Stimulated activated CD4-positive, alpha-beta T cell treated with anti-CD3 and anti-CD28 coated beads, Interleukin-1b, Interleukin-23, amount 100 ng/mL, for 4 hours (primary cell): ENCODE measurements at regions not wholly inside any gene's neighbourhood (a gene's known extent, or its start where the extent isn't known, plus 50 kb on each side); places are given as distances from the start of the nearest gene placed in this dataset.
A peak's percentile ranks its signal among the peaks of the same experiment; 100 is the strongest.

ENCODE experiments used
- DNase-seq, 2 donors: peaks; one replicate each; pipeline ENCODE4 v3.0.0-alpha.2; 2020; ENCODE audit warnings: low read depth in 2 of 2

DNA sequence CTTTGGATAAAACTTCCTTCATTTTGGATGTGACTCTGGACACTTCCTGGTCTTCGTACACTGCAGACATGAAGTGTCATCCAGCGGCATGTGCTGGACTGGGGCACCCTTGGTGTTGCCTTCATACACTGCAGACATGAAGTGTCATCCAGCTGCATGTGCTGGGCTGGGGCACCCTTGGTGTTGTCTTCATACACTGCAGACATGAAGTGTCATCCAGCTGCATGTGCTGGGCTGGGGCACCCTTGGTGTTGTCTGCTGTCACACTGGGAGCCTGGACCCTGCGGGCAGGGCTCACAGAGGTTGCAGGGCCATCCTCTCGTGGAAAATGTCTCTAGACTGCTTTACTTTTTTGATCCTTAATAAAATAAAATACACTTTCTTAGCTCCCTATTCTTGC lies 771.4 kb downstream of the BRD1 start:
- no peak for DNase-seq

DNA sequence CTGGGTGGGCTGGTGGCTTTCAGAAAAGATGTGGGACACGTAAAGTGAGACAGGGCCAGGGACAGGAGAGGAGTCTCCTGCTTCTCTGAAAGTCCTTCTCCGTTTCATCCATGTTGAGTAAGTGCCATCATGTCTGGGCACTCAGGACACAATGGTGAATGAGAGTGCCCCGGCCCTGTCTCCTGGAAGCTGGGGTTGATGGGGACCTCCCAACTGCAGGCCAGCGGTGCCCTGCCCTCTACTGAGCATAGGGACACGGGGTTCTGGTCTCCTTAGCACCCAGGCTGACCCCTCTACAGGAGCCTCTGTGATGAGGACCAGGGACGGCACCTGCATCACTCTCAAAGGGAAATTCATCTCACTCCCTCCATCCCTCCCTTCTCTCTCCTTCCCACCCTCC lies 772.3 kb downstream of the BRD1 start:
- DNase-seq, result no peak

DNA sequence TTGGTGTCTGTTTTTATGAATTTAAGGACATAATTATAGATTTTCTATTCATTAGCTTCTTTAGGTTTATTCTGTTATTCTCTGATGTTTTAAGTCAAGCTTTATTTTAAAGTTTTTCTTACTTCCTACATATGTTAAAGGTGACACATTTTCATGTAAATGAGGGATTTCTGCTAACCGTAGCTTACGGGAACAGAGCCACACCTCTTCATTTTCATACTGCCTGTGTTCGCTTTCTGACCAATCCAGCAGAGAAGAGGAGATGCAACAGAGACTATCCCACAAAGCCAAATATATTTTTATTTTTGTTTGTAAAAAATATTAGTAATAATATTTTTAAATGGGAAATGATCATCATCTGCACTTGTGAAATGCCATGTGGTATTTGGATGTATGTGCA lies 774.1 kb downstream of the BRD1 start:
- no peak for DNase-seq

DNA sequence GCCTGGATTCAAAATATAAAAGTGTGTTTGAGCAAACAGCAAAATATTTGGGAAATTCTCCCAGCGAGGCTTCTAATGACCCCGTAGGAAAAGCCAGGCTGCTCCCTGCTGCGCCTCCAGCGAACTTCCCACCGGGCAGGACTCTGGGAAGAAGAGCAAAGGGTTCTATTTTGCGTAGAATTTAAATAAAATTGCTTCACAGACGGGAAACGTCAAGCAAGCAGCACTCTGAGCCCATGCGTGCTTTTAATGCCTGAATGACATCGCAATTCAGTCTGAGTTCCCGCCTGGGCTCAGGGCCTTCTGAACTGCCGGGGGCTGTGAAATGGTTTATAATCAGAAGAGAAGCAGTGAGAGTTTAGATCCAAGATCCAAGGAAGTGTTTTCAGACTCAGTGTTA lies 775.1 kb downstream of the BRD1 start:
- no peak for DNase-seq

DNA sequence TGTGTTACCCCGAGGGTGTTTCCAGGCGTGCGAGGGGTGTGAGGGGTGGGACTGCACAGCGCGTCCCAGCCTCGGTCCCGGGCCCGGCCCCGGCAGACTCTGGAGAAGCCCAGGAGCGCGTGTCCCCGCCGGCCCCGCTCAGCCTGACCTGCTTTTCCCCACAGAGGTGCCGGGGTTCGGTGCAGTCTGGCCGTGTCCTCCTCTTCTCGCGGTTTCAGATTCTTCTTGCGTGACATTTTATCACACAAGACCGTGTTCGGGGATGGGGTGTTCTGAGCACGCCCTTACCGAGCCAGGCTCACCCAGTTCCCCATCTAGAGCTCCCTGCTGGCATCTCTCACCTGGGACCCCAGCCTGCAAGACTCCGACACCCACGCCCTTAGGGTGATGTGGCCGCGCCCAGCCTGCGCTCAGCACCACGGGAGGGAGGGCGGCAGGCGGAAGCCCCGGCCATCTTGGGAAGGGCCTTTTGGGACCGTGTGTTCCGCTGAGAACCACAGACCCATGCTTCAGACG lies 775.6 kb downstream of the BRD1 start:
- DNase-seq, result peak; percentile 29 to 46

DNA sequence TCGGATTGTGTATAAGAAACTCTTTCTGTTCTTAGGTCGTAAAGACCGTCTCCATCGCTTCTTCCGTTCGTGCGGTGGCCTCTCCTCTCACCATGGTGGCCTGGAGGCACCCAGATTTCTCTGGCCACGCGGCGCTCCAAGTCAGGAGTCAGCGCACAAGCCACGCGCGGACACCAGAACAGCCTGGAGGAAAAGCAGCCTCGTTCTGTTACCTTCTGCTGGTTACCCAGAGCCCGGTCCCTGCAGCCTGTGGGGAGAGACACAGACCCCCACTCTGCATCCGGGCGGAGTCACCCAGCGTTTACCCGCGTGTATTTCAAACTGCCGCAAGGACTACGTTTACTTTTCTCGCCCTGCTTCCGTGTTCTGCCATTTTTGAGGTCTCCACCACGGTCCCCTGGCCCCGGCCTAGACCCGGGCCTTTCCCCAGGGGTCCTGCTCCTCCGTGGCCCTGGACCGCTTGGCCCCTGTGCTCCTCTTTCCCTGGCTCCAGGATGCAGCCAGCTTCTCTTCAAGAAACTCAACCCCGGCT lies 776.1 kb downstream of the BRD1 start:
- DNase-seq, result no peak

DNA sequence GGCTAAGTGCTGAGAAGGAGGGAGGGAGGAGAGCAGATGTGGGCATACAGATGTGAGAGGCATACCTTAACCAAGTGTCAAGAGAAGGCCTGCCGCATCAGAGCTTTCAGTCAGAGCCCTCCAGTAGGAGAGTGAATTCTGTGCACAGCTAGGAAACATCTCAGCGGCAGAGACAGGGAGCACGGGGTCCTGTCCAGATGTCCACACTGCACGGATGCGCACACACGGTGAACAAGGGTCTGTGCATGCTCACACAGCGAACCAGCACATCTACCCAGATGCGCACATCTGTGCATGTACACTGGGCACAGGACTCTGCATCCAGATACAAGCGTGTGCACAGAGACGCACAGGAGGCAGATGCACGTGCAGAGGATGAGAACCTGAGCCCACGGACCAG lies 778.0 kb downstream of the BRD1 start:
- no peak for DNase-seq

DNA sequence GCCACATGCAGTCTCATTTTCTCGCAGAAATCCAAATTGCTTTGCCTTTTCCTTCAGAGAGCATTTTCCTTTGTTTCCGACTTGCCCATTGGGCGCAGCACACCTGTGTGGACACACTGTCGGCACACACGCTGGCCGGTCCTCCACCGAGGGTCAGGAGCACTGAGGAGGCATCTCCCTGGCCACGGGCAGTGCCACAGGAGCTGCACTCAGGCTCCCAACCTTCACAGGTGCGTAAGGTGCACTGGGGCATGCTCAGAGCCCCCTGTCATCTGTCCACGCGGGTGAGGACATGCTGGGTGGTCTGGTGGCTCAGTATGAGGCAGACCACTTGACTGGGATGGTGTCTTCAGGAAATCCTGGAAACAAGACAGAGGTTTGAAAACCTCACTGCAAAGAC lies 779.1 kb downstream of the BRD1 start:
- DNase-seq, result no peak

DNA sequence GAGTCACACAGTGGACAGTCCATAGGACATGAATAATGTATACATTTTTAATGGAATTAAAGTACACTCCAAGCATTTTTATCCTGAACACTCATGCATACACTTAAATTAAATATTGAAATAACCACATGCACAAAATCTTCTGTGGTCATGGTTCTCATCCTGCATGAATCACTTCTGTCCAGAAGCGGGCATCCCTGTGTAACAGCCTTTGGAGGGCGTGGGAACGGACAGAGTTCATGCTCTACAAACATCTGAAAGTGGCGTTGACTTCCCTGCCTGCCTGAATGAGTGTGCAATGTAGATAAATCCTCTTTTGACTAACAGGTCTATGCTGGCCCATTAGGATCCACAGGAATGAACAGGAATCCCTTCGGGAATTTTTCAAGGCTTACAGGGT lies 780.2 kb downstream of the BRD1 start:
- DNase-seq, result no peak

DNA sequence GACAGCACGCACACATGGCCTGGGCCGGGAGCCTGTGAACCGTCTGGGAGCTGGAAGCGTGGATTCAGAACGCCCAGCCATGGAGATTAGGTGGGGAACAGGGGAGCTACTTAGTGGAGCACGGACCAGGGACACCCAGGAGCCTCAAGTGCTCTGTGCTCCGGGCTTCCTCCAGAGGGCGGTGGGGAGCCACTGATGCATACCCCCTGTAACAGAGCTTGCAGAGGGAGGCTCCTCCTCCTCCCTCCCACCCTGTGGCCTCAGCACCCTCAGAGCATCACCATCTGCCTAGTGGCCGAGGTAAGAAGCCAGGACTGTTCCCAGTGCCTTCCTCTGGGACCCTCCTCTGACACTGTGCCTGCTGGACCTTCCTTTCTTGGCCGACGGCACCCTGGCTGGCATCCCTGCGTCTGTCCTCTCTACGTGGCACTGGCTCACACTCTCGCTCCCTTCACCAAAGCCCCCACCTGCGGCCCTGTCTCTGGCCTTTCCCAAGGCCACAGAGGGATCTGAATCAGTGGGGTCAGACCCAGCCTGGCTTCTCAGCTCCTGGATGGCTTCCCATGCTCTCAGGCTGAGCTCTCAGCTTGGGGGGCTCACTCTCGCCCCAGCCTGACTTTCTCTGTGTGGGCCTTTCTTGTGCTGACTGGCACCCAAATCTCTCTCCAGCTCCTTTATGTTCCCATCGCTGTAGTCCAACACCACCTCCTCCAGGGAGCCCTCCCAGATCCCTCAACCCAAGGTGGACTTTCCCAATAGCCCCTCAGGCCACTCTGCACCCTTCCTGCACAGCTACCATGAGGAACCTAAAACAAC lies 780.9 kb downstream of the BRD1 start:
- DNase-seq, result peak in 1 of 2 donors; percentile 14

DNA sequence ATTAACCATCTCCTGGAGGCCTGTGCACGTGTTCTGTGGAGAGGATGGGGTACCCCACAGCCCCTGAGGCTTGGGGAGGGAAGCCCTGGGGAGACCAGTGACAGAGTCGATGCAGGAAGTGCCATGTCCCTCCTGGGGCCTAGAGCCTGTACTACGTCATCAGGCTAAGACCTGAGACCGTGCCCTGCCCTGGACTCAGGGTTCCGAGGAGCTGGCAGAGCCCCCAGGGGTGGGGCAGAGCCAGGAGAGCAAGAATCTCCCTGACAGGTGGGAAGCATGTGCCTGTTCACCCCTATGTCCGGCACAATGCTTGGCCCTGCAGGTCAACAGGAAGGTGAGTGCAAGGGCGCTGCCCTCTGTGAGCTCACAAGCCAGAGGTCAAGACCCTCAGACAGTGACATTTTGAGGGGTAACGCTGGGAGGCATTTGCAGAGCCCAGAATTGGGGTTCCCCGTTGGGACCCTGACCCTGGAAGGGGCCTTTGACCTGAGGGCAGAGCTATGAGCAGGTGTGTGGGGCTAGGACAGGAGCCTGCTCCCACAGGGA lies 781.6 kb downstream of the BRD1 start:
- DNase-seq, result no peak

DNA sequence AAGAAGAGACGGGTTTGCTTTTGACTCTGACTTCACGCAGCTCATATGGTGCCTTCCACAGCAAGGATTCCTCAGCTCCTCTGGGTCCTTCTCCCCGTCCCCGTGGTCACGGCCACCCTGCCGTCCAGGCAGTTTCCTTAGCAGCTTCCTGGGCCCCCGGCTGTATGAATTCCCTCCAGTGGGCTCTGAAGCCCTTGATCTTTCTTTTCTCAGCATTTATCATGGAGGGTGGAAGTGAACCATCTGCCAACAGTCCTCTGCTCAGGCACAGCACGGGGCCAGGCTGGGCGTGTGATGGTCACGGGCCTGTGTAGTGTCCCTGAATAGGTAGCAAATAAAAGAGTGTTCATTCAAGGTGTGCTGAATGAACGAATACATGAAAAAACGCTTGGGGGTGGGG lies 782.4 kb downstream of the BRD1 start:
- no peak for DNase-seq

DNA sequence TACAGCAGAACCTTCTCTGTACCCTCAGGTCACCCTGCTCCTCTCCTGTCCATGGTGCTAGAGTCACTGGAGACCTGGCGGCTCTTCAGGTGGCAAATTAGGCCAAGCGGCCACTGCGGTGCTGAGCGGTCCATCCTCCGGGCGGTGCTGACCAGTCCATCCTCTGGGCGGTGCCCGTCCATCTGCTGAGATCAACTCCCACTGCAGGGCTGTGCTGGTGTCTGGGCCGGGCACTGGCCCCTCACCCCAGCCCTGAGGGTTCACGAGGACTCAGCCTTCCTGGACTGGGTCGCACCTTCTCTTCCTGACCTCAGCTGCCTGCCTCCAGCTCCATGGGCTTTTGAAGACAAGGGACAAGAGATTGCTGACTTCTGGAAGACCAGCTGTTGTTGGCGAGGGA lies 782.9 kb downstream of the BRD1 start:
- DNase-seq, result no peak

DNA sequence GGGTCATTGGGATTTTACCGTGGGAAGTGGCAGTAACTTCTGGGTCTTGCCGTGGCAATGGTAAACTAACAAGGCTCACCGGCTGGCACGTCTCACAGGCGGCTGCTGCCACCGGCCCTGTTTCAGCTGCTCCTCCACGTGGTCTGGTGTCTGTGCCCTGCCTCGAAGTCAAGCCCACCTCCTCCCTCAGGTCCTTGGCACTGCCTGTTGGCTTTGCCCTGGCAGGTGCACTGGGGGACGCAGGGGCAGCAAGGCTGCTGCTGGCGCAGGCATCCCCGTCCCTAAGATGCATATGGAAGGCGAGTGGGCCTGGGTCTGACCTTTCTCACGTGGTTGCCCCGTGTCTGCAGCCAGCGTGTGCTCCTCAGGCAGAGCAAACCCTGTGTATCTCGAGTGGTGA lies 783.6 kb downstream of the BRD1 start:
- DNase-seq, result no peak

DNA sequence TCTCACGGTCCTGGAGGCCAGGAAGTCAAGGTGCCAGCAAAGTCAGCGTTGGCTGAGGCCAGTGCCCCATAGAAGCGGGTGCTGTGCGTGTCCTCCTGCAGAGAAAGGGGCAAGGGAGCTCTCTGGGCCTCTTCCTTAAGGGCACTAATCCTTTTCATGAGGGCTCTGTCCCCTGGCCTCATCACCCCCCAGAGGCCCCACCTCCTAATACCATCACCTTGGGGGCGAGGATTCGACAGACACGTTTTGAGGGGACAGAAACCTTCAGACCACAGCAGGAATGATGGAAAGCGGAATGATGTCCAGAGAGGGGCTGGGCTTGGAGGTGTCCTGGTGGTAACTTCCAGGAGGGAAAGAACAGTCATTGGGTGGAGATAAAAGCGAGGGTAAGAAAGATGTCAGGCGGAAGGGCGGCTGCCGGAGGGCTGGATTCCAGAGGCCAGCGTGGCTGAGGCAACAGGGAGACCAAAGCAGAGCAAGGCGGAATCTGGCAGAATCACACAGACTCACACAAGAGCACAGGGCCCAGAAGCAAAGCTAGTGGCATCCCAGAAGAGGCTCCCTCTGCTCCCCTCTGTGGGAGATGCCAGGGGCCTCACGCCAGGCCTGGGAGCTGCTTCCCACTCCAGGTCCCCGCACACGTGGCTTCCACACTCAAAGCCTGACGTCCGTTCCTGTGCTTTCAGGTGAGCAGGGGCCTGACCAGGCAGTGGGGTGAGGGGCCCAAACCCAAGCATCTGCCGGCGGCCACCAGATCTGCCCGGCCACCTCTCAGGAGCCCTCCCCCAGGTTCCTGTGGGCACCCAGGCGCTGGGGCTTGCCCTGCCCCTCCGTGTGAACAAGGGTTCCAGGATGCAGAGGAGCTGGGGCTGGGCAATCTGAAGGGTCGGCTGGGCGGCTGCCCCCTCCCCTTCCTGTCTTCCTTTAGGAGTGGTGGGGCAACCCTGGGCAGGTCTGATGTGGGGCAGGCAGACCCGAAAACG lies 784.5 kb downstream of the BRD1 start:
- DNase-seq, result no peak

DNA sequence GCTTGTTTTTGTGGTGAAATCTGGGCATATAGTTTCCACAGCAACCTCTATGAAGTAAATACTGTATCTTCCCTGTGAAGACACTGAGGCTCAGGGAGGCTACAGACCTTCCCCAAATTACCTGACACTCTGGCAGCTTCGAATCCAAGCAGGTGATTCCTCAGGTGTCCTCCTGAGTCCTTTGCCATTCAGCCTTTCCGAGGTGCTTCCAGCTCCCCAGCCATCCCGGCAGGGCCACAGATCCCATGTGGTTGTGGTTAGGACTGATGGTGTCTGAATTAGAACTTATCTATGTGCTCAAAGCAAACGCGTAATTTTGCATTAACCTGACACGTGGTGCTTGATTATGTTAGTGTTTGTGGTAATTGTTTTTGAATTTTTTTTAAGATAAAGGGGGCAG lies 785.6 kb downstream of the BRD1 start:
- no peak for DNase-seq

DNA sequence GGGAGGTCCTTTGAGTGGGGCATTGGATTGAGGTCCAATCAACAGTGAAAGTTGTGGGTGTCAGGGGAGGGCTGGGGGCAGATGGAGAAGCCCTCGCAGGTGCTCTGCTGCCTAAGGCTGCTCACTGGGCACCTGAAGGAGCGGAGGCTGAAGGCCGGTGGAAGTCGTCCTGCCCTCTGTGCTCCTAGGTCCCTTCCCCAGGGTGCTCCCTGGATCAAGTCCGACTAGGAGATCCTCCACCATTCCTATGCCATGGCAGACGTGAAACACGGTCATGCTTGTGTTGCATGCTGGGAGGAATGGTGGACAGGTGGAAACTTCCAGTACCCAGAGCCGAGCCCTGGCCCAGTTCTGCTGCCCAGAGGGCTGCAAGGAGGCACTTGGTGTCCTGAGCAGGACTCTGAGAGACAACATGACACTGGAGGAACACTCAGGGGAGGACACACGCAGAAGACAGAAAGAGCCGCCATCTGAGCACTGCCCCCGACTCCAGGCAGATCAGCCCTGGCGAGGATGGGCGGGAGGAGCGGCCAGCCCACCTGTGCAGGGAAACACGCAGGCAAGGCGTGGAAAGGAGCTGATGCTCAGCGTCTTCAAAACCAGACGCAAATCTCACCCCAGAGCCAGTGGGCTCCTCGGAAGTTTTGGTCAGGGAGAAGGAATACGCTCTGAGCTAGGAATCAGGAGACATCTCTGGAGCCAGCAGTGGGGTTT lies 786.8 kb downstream of the BRD1 start:
- no peak for DNase-seq

DNA sequence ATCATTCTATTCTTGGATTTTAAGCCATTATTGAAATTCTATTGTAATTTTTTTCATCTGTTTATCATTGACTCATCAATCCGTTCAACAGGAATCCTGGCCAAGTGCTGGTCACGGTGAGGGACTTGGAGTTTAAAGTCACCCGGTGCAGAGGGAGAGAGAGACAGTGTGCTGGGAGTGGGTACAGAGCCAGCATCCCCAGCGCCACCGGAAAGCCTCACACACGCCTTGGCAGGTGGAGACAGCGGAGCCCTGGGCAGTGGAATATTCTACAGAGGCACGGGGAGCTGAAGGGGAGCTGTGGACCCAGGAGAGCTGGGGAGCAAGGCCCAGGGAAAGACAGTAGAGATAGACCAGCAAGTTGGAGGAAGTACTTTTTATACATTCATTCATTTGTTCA lies 787.6 kb downstream of the BRD1 start:
- no peak for DNase-seq

DNA sequence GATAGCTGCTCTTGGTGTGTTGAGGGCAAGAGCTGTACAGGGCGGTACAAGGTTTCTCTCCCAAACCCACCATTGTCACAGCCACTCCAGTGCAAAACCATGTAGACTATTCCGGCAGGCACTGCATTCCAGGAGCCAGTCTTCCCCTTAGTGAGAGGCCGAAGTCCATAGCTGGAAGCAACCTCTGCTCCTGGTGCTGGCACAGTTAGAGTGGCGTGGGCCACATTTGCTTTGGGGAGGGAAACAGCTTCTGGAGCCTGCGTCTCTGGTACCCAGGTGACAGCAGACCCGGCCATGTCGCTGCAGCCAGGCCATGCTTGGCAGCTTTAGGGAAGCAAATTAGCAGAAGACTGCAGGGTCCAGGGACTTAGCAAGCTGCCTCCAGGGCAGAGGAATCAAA lies 788.0 kb downstream of the BRD1 start:
- no peak for DNase-seq

DNA sequence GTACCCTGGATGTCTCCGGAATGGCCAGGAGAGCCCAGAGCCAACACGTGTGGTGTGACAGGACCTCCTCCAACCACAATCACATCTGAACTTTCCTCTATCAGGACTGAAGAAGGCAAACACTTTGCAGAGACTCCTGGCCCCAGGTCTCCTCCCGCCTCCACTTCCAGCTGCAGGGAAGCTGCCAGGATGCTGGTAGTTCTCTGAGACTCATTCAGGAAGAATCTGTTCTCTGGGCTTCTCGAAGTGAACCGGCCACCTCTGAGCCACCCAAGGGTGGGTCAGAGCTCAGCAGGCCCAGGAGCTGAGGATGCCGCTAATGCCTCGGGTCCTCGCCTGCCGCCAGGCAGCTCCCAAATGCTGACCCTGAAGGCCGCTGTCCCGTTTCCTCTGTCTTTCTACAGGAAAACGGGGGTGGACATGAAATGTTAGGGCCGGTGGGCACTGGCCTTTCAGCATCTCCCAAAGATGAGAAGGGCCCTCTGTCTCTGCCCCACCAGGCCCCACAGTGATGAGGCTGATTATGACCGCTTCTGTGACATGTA lies 789.9 kb downstream of the BRD1 start:
- DNase-seq, result no peak

DNA sequence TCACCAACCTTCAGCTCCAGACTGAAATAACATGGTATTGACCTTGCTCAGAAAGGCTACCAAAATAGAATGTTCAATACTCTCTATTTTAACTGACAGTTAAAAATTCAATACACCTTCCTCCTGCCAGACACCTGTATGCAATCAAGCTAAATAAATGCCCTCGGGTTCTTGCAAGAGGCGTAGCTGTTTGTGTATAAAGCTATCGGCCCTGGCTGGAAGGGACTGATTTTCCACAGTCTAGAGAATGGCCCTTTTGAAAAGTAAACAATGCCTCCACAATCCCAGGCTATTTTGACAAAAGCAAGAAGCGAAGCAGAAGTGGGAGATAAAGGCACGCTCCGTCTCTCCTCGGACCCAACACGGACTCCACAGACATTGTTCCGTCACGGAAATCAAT lies 791.2 kb downstream of the BRD1 start:
- DNase-seq, result no peak
